Uterus (tissue), 2 donors: ENCODE measurements at regions not wholly inside any gene's neighbourhood (a gene's known extent, or its start where the extent isn't known, plus 50 kb on each side); places are given as distances from the start of the nearest gene placed in this dataset.

Experiments used
- POLR2A ChIP-seq, 2 donors: fragments of 450-650 bp; IDR thresholded peaks; one replicate each; pipeline ENCODE4 v1.6.1; 2016; ENCODE audit warnings: antibody characterized with exemption in 2 of 2, mild to moderate bottlenecking in 1 of 2, moderate library complexity in 1 of 2
- TF ChIP-seq, protein P1 (sequence below), 4 experiments: fragments of 200-600 bp in 2 of 4; fragments of 450-650 bp in 2 of 4; sonication (generic) in 2 of 4; IDR thresholded peaks; one replicate each; pipeline ENCODE4 v1.5.1; 2016 to 2019; ENCODE audit warnings: antibody characterized with exemption in 4 of 4, mild to moderate bottlenecking in 2 of 4, moderate library complexity in 1 of 4

GRCh38 chr10:36048780-36049179, 406.7 kb upstream of the FZD8 start:
- TF ChIP-seq, protein P1, sequence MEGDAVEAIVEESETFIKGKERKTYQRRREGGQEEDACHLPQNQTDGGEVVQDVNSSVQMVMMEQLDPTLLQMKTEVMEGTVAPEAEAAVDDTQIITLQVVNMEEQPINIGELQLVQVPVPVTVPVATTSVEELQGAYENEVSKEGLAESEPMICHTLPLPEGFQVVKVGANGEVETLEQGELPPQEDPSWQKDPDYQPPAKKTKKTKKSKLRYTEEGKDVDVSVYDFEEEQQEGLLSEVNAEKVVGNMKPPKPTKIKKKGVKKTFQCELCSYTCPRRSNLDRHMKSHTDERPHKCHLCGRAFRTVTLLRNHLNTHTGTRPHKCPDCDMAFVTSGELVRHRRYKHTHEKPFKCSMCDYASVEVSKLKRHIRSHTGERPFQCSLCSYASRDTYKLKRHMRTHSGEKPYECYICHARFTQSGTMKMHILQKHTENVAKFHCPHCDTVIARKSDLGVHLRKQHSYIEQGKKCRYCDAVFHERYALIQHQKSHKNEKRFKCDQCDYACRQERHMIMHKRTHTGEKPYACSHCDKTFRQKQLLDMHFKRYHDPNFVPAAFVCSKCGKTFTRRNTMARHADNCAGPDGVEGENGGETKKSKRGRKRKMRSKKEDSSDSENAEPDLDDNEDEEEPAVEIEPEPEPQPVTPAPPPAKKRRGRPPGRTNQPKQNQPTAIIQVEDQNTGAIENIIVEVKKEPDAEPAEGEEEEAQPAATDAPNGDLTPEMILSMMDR (IDR thresholded peaks at IDR 0.05): no peak
- TF ChIP-seq POLR2A (IDR thresholded peaks at IDR 0.05): no peak
